ENCODE measurements at regions not wholly inside any gene's neighbourhood (a gene's known extent, or its start where the extent isn't known, plus 50 kb on each side); places are given as distances from the start of the nearest gene placed in this dataset.
"Not testable (repeated sequence)": the region's sequence is repeated elsewhere in the genome, so short reads cannot be mapped to it uniquely, and the experiment has no call there.

DNA sequence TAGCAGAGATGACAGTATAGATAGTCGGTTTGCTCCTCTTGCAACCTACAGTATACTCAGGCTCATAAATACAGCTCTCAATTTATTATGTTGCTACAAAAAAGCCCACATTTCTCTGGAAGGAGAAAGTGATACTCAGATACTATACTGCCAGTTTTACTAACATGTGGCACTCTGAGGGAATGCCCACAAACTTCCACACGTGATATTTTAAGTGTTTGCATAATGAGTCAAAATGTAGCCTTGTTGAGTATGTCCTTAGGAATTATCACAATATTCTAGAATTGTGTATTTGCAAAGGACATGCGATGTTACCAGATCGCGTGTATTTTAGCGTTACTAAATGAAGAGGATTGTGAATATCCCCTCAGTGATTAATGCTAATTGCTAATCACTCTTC, 929.1 kb downstream of the STIM2 start:
- intact Hi-C loops (cut with DNase I, micrococcal nuclease): no loop called here
- TF ChIP-seq, protein P1, sequence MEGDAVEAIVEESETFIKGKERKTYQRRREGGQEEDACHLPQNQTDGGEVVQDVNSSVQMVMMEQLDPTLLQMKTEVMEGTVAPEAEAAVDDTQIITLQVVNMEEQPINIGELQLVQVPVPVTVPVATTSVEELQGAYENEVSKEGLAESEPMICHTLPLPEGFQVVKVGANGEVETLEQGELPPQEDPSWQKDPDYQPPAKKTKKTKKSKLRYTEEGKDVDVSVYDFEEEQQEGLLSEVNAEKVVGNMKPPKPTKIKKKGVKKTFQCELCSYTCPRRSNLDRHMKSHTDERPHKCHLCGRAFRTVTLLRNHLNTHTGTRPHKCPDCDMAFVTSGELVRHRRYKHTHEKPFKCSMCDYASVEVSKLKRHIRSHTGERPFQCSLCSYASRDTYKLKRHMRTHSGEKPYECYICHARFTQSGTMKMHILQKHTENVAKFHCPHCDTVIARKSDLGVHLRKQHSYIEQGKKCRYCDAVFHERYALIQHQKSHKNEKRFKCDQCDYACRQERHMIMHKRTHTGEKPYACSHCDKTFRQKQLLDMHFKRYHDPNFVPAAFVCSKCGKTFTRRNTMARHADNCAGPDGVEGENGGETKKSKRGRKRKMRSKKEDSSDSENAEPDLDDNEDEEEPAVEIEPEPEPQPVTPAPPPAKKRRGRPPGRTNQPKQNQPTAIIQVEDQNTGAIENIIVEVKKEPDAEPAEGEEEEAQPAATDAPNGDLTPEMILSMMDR (IDR thresholded peaks at IDR 0.05): no peak
- ATAC-seq (no peak), DNase-seq (no peak)
- H3K9me3 ChIP-seq: no peaks in the 10 kb centered on the region
- H3K36me3 ChIP-seq (ENCODE audit: low read depth): no peaks in the 10 kb centered on the region
- no peak overlapping the region for H3K4me3 ChIP-seq
- no peaks in the 10 kb centered on the region for H3K4me1 ChIP-seq (ENCODE audit: low read depth)

DNA sequence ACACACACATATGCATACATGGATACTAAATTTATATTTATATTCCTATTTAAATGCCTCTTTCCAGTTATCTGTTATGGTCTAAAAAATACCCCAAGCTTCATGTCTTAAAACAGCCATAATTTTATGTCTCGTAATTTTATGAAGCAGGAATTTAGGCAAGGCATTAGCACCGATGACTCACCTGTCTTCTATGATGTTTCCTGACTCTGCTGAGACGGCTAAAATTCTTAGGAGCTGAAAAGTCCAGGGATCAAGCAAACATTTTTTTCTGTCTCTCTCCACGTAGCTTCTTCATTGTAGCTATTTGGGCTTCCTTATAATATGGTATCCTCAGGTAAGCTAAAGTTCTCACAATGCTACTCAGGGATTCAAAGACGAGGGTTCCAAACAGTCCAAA, 930.3 kb downstream of the STIM2 start:
- Histone ChIP-seq H3K4me1 (ENCODE audit: low read depth) (no peaks in the 10 kb centered on the region), H3K4me3 (no peak overlapping the region), H3K36me3 (ENCODE audit: low read depth) (no peaks in the 10 kb centered on the region), H3K9me3 (no peaks in the 10 kb centered on the region)
- no peak for DNase-seq
- no peak for ATAC-seq
- intact Hi-C loops (cut with DNase I, micrococcal nuclease): no loop called here
- TF ChIP-seq, protein P1 (IDR thresholded peaks at IDR 0.05): no peak

GRCh38 chr4:27791640-27792039, 931.0 kb downstream of the STIM2 start:
- intact Hi-C loops (cut with DNase I, micrococcal nuclease): no loop called here
- H3K4me3 ChIP-seq: no peak overlapping the region
- TF ChIP-seq, protein P1 (IDR thresholded peaks at IDR 0.05): no peak
- H3K9me3 ChIP-seq: peaks cover 3% of the 10 kb centered on the region
- H3K4me1 ChIP-seq (ENCODE audit: low read depth): no peaks in the 10 kb centered on the region
- no peaks in the 10 kb centered on the region for H3K36me3 ChIP-seq (ENCODE audit: low read depth)
- ATAC-seq (no peak), DNase-seq (no peak)

DNA sequence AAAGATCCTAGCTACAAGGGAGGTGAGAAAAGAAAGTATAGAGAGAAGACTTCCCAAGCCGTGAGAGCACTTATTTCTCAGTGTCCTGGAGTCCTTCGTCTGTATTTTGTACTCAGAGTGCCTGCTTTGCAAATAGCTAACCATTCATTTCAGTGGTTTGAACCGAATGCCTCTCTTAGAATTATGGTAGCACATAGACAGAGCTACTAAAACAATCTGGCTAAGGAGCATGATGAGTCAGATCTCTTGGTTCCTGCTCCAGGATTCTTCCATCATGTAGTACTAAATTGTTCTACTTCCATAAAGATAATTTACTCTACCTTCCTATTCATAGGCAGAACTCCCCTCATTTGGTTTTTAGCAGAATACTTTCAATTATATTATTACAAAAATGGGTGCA, 946.6 kb downstream of the STIM2 start:
- H3K4me3 ChIP-seq: no peak overlapping the region
- intact Hi-C loops (cut with DNase I, micrococcal nuclease): no loop called here
- no peak for ATAC-seq
- TF ChIP-seq, protein P1 (IDR thresholded peaks at IDR 0.05): no peak
- no peaks in the 10 kb centered on the region for H3K36me3 ChIP-seq (ENCODE audit: low read depth)
- no peaks in the 10 kb centered on the region for H3K9me3 ChIP-seq
- DNase-seq: no peak
- no peaks in the 10 kb centered on the region for H3K4me1 ChIP-seq (ENCODE audit: low read depth)

DNA sequence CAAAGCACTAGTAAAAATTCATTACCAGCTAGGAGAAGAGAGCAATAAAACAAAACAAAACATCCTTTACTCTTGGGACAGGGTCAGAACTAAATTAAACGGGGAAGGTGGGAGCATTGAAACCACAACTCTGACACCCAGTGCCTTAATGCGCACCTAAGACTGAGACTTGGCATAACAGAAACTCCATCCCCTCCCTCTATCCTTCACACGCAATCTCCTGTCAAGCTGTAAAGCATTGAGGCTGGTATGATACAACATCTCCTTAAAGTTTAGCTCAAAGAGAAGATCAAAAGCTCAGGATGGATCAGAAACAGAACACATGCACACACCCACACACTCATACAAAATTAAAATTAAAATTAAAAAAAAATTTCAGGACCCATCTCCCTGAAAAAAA, 951.3 kb downstream of the STIM2 start:
- Histone ChIP-seq H3K4me3 (no peak overlapping the region), H3K4me1 (ENCODE audit: low read depth) (no peaks in the 10 kb centered on the region), H3K9me3 (no peaks in the 10 kb centered on the region), H3K36me3 (ENCODE audit: low read depth) (no peaks in the 10 kb centered on the region)
- DNase-seq (no peak), ATAC-seq (no peak)
- TF ChIP-seq, protein P1 (IDR thresholded peaks at IDR 0.05): no peak
- intact Hi-C loops (cut with DNase I, micrococcal nuclease): no loop called here

DNA sequence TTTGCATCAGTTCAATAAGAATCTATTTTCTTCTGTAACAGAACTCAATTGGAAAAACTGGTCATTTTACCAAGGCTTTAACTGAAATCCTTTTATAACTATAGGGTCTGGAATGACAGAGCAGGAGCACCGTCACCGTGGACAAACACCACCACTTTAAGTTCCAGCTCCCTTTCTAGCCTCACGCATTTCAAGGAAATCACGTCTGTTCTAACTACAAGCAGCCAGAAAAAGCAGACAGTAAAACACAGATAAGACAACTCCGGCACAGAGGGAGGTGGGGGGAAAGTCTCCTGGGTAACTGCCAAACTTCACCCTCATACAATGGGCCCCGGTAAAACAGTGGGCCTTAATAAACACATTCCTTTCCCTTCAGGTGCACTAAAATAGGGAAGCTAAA, 952.6 kb downstream of the STIM2 start:
- ATAC-seq; DNase-seq; H3K36me3 ChIP-seq (ENCODE audit: low read depth); H3K9me3 ChIP-seq; intact Hi-C loops (cut with DNase I, micrococcal nuclease); H3K4me1 ChIP-seq (ENCODE audit: low read depth); H3K4me3 ChIP-seq: not testable (repeated sequence)

DNA sequence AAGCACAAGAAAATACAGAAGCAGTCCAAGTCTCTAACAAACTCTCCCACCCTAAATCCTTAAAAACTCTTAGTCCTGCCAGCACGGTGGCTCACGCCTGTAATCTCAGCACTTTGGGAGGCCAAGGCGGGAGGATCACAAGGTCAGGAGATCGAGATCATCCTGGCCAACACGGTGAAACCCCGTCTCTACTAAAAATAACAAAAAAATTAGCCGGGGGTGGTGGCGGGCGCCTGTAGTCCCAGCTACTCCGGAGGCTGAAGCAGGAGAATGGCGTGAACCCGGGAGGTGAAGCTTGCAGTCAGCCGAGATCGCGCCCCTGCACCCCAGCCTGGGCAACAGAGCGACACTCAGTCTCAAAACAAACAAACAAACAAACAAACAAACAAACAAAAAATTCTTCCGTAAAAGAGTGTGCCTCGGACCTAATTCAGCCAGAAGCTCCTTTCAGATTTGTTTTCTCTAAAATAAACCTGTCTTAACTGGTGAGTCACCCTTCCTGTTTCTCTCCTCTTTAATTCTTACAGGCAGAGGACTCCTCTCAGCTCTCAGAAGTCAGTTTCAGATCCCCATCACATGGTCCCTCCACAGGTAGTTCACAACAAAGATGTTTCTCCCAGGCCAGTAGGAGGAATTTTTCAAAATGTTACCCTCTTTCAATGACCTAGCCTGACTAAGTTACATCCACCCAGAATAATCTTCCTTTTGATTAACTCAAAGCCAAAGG, 953.2 kb downstream of the STIM2 start:
- H3K36me3 ChIP-seq (ENCODE audit: low read depth); H3K4me1 ChIP-seq (ENCODE audit: low read depth); H3K4me3 ChIP-seq; H3K9me3 ChIP-seq; intact Hi-C loops (cut with DNase I, micrococcal nuclease); ATAC-seq; DNase-seq: not testable (repeated sequence)

Measured in mucosa of descending colon (tissue), 3 donors.